GM20000 (cell line): ENCODE measurements at regions not wholly inside any gene's neighbourhood (a gene's known extent, or its start where the extent isn't known, plus 50 kb on each side); places are given as distances from the start of the nearest gene placed in this dataset.

Experiments
- DNase-seq: peaks from one replicate; pipeline ENCODE4 v3.0.0; 2012; ENCODE audit warnings: low spot score
- TF ChIP-seq, protein P1 (sequence below): IDR thresholded peaks from 2 replicates; pipeline ENCODE4 v1.5.1; 2012; ENCODE audit warnings: mild to moderate bottlenecking, control low read depth; ENCODE audit errors: extremely low read depth, missing control alignments

DNA sequence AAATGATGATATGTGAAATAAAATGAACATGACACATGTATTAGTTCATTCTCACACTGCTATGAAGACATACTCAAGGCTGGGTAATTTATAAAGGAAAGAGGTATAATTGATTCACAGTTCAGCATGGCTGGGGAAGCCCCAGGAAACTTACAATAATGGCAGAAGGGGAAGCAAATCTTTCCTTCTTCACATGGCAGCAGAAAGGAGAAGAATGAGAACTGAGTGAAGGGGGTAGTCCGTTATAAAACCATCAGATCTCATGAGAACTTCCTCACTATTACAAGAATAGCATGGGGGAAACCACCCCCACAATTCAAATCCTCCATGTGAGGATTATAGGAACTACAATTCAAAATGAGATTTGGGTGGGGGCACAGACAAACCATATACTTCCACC, 243.9 kb upstream of the GYPA start:
- no peak for DNase-seq
- TF ChIP-seq, protein P1, sequence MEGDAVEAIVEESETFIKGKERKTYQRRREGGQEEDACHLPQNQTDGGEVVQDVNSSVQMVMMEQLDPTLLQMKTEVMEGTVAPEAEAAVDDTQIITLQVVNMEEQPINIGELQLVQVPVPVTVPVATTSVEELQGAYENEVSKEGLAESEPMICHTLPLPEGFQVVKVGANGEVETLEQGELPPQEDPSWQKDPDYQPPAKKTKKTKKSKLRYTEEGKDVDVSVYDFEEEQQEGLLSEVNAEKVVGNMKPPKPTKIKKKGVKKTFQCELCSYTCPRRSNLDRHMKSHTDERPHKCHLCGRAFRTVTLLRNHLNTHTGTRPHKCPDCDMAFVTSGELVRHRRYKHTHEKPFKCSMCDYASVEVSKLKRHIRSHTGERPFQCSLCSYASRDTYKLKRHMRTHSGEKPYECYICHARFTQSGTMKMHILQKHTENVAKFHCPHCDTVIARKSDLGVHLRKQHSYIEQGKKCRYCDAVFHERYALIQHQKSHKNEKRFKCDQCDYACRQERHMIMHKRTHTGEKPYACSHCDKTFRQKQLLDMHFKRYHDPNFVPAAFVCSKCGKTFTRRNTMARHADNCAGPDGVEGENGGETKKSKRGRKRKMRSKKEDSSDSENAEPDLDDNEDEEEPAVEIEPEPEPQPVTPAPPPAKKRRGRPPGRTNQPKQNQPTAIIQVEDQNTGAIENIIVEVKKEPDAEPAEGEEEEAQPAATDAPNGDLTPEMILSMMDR = no peak

DNA sequence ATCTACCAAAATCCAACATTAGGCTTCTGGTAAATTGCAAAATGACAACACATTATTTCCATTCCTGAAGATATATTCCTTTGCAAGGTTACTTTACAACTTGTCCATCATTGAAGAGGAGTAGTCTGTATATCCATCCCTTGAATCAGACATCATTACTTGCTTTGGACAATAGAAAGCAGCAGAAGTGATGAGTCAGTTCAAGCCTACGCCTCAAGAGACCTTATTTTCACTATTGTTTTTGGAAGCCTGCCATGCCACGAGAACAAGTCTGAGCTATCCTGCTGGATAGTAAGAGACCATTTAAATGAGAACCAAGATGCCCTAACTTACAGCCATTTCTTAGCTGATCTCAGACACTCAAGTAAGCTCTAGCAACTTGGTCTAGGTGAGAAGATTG, 246.0 kb upstream of the HHIP start:
- TF ChIP-seq, protein P1 = no peak
- no peak for DNase-seq

DNA sequence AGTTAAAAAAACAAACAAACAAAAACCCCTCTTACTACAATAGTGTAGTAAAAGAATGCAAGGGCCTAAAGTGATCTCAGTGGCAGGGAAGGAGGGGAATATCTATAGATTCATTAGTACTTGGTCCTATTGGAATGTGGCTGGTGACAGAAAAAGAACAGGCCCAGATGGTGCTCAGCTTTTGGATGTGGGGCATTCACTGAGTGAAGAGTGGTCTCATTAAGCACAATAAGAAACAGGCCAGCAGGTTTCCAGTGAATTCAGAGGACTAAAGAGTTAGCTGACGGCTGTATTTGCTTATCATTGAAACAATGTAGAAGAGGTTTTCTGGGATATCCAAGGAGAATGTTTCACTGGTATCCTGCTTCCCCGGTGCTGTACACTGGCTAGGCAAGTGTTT, 243.8 kb upstream of the HHIP start:
- DNase-seq = no peak
- TF ChIP-seq, protein P1 = no peak

DNA sequence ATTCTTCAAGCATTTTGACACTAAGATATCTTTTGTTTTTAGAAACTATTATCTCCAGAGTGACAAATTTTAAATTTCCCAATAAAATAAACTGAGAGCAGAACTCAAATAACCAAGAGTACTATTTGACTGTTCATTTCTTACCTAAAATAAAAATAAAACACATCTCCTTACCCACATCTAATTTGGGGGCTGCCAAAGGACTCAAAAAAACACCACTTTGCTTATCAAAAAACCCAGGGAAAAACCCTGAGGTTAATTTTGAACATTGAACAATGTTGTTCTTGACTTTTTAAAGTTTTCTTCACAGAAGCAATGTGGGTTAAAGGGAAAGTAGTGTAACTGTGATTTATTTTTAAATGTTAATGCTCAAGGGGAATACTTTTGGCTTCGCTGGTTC, 243.0 kb upstream of the HHIP start:
- TF ChIP-seq, protein P1 = no peak

DNA sequence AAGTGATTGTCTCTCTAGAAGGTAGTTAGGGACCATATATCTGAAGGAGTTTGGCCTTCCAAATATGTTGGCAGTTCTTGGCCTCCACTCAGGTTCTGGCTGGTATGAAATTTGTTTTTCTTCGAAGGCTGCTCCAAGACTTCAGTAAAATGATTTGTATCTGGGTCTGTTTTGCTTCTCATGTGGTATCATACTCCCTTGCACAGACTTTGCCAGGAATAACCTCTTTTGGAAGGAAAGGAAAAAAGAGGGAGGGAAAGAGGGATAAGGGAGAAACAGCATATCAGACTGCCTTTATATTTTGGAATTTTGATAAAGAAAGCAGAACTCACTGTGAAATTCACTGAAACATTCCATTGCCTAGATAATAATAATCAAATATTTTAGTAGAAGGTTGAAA, 242.1 kb upstream of the HHIP start:
- no peak for DNase-seq
- TF ChIP-seq, protein P1 = no peak

More for the DNA sequence above, 243.0 kb upstream of the HHIP start:
- no peak for DNase-seq

DNA sequence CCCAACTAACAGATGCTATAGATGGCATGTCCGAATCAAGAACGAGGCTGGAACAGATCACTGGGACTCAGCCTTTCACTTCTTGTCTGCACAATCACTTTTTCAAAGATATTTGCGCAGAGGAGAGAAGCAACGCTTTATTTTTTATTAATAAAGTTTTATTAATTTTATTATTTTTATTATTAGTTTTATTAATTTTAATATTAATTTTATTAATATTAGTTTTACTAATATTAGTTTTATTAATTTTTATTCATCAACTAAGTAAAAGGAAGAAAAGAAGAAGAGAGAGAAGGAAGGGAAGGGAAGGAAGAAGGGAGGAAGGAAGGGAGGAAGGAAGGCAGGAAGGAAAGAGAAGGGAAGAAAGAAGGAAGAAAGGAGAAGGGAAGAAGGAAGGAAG, 236.4 kb upstream of the HHIP start:
- no peak for DNase-seq
- TF ChIP-seq, protein P1 = no peak

DNA sequence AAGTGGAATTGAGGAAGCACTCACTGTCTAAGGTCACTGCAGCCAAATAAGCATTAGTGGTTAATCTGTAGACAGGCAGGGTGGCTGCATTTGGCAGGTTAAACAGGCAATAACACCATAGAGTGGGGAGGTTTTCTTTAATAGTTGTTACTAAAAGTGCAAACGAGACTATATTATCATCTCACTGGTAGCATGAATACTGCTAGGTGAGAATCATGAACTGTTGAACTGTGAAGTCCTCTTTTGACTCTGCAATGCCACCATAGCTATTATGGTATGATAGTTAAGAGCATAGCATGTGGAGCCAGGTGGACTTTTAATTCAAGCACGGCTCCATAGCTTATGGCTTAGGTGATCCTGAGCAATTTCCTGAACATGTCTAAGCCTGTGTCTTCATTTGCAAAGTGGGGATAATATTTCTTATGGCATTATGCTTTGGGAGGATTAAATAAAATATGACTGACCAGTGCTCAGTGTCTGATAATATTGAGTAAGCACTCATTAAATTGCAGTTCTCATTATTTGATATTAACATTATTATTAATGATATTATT, 235.6 kb upstream of the HHIP start:
- TF ChIP-seq, protein P1 = no peak
- no peak for DNase-seq

DNA sequence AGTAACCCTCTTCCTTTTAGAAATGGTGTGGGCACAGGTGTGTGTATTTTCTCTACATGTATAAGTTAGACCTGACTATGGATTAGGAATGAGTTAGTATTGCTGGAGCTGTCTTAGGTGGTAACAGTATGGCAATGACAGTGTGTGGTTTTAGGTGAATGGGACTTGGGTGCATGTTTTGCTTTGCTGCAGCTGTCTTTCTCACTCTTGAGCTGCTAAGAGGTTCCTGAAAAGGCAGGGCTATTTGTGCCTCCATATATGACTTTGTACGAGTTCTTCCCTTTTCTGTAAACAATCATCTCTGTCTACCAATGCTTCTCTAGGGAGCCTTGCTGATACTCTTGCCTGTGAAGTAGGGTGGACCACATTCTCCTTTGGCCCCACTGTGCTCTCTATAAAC, 234.8 kb upstream of the HHIP start:
- TF ChIP-seq, protein P1 = no peak
- DNase-seq = no peak
